DMS79 (cell line): ENCODE measurements at regions not wholly inside any gene's neighbourhood (a gene's known extent, or its start where the extent isn't known, plus 50 kb on each side); places are given as distances from the start of the nearest gene placed in this dataset.
A peak's percentile ranks its signal among the peaks of the same experiment; 100 is the strongest.
"Not testable (repeated sequence)": the region's sequence is repeated elsewhere in the genome, so short reads cannot be mapped to it uniquely, and the experiment has no call there.

Source experiments
- DNase-seq: peaks from one replicate; lab custom pipeline; 2025; lab: John Stamatoyannopoulos, UW

GRCh38 chr2:164024396-164024795 is 288.6 kb upstream of the FIGN start:
- DNase-seq: no peak

DNA sequence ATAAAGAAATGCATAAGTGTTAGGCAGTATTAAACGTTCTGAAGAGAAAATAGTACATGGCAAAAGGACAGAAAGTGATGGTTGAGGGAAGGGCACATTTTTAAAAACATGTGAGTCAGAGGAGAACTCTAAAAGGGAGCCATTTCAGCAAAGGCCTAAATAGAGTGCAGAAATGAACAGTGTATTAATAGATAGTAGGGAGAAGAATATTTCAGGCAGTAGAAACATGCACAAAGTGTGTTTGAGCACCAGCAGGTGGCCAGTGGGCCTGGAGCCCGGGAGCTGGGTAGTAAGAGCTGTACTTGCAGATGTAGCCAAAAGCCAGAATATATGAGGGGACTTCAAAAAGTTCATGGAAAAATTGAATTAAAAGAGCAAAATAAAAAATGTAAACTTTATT is 288.1 kb upstream of the FIGN start:
- no peak for DNase-seq

DNA sequence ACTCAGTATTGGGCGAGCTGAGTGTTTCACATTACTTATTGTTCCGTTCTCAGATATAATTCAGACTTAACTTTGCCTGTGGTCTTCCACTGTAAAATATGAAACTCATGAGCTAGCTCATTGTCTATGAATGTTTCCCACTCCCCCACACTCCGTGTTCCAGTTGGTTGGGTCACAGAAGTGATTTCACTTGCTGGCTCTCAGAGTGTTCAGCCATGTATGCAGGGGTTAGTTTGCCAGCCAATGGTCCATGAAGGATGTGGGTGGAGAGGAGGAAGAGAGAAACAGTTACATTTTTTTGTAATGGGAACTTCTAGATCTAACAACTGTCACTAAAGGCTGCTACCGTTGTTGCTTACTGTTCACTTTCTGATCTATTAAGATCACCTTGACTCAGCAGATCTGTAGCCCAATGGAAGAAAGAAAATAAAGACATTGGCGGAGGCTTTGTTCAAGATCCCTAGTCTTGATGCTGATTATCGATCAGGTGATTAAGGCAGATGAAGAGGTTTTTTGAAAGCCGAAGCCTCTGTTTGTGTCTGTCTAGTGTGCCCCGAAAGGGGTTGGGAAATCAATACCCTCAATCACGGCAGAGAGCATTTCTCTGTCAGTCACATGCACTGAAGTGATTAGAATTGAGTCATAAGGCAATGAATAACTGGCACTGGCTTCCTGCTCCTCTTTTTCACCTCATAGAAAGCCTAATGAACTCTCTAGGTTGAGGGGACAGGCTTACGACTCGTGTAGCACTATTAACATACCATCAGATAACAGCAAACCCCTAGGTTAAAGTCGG is 279.7 kb upstream of the FIGN start:
- peak; percentile 4 for DNase-seq

DNA sequence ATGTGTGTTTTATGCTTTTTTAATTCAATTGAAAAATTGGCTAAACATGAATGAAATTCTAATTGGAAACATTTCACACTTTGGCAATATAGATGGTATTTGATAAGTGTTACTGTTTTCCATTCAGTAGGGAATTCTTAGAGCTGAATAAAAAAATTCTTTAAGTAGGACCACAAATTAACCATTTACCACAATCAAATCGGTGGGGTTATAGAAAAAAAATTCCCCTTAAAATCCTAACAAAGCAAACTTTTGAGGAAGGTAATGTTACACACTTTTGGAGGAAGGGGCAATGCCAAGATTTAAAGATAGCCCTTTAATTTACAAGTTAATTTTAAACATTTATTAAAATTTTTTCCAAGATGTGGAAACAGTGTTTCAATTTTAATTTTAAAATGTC is 279.0 kb upstream of the FIGN start:
- no peak for DNase-seq

DNA sequence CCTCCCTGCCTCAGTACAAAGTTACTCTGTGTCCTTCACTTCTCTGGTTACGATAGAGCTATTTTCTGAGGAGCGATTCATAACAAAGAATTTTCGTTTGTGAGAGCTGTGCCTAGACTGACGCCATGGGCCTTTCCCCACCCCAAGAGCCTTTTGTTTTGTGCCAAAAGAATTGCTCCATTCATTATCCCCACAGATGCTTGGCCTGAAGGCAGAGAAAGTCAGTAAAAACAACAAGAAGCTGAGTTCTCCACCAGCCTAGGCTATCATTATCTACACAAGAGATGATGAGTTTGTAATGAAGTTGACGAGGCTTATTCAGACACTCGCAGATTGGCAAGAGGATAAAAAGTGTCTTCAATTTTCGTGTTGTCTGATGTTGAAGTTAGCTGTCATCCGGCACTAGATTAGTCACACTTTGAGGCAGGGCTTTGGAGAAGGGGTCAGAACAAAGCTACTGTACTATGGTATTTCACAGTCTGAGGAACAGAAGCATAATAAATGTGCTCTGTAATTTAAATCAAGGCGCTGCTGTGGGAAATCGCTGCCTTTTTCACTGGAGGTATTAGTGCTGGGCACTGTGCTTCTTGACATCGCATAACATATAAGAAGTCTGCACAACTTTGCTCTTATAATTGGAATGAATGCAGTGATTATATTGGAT is 278.4 kb upstream of the FIGN start:
- no peak for DNase-seq

GRCh38 chr2:164012581-164012980 is 276.8 kb upstream of the FIGN start:
- no peak for DNase-seq

DNA sequence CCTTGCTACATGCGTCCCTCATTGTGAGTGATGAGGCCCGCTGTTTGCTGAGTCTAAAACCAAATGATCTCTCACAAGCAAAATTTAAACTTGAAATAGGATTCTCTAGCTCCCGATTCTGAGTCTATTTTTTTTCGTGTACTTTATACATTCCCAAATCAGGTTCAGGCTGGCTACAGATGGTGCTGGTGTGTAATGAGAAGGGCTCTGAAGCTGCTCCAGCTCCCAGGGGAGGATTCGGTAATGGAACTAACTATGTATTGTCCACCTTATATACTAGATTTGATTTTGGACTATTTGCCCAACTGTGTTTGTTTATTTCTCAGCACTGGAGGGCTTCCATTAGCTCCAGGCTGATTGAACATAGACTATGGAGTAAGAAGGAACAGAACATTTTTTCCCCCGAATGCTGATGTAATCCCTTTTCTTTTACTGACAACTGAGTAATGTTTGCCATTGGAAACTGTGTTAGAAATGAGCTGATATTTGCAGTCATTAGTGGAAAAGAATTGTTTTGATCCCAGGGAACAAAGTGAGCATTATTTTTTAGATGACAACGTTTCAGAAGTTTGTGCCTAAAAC is 274.0 kb upstream of the FIGN start:
- DNase-seq: peak; percentile 27

- DNase-seq: no peak
Observed at GRCh38 chr2:164008752-164009151, 272.9 kb upstream of the FIGN start.

DNA sequence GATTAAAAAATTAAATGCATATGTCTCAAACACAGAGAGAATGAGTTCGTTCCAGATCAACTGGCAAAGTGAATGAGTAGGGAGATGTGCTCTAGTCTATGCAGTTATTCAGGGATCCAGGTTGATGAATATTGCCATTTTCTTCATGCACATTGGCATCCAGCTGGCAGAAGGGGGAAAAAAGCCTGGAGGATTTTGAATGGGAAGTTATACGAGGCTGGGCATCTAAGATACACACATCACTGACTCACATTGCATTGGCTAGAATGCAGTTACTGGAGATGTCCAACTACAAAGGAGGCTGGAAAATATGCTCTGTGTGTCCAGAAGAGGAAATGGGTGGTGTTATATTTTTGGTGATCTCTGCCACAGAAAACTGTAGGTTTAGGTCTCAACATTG is 270.9 kb upstream of the FIGN start:
- no peak for DNase-seq

GRCh38 chr2:164000176-164000575 is 264.4 kb upstream of the FIGN start:
- no peak for DNase-seq

DNA sequence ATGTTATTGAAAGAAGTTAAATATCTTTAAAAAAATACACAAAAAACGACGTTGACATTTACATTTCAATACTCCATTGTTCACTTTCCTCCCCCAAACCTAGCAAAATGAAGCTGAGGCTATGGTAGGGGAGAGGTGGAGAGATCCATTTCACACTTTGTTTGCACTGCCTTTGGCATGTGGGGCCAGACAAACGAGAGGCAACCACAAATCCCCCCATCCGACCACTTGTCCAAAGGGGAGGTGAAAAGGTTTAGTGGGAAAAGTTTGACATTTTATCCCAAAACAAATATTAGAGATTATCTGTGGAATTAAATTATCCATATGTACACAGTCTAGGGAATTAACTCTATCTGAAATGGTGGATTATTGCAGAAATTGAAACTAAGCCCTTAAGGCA is 261.7 kb upstream of the FIGN start:
- DNase-seq: no peak

DNA sequence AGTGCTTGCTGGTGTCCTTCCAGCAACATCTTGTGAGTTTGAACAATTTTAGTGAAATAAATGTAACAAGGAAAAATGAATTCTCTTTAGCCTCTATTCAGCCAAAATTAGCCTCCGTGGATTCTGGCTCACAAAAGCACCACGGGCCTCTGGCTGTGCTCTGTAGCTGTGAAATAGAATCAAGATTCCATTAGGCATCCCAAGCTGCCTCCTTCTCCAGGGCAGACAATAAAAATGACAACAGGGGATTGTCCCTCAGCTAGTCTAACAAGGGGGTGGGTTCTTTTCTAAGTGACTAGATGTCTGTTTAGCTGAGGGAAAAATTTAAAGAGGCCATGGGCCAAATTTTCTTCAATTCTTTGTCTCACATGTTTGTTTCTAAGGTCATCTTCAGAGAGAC is 254.7 kb upstream of the FIGN start:
- no peak for DNase-seq

DNA sequence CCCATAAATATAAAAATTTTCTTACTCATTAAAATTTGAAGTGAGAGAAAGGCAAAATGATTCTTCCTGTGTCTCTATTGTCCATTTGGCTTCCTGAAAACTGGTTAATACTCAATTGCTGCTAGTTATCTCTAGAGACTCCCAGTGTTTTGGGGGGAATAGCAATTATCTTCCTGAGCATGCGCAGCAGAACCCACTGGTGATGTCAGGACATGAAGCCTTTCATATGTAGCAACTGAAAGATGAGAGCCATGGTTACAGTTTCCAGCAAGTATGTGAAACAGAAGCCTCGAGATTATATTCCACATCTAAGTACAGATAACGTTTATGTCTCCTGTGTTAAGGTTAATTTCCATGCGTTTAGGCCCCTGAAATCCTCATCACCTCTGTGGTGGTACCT is 254.3 kb upstream of the FIGN start:
- DNase-seq: no peak

DNA sequence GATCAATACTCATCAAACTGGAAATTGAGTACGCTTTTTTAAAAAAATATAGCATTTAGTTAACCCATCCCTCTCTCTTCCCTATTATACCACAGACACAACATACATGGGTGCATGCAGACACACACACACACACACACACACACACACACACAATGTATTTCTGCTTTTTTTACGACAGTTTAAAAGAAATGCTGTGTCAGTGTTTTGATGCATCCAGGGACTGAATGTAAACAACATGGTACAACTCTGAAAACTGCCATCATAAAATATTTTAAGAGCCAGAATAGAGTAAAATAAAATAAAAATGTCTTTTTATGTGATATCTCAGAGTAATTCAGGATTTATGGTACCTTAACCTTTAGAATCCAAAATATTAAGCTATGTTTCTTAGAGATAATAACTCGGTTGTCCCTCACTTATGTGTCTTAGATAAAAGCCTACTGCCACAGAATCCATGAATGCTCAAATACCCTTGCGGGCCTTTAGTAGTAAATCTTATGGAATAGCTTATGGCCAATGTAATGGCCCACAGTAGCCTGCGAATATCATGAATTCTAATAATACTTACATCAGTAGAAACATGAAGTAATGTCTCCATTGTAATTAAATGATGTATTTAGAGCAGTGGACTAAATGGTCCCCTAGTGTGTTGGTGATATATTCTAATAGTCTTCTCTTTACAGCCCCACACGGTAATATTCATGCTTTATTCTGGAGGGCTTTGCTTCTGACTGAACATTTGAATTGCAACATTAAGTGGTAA is 251.6 kb upstream of the FIGN start:
- DNase-seq: no peak

GRCh38 chr2:163984986-163985385 is 249.2 kb upstream of the FIGN start:
- DNase-seq: no peak

GRCh38 chr2:163983911-163984310 is 248.1 kb upstream of the FIGN start:
- DNase-seq: no peak

DNA sequence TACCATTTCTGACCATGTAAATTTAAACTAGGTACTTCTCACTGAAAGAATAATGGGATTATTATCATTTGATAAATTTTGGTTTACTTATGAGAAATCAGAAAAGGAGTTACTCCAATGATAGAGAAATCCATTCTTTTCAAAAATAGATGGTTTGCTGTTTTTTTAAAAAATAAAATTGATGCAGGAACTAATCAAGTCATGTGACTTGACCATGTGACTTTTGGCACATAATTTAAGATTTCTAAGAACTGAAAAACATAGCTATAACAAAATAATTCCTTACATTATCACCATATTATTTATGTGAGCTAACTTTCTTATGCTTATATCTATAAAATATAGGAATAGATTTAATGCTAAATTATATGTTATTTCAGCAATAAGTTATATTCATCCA is 247.1 kb upstream of the FIGN start:
- no peak for DNase-seq

DNA sequence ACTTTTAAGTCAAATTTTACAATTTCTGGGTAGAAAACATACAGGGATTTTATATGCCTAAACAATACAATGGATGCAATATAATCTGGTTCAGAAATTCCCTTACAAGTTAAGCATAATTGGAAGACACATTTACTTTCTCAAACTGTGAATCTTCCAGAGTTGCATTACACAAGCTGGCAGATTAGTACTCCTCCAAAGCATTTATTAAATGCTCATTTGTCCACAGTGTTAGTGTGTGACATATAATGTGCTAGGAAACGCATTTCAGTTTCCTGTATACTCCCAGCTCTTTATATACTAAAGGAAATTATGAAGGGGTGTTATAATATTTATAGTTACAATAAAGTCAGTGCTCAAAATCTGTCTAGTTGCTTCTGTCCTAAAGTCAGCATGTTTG is 239.0 kb upstream of the FIGN start:
- no peak for DNase-seq

DNA sequence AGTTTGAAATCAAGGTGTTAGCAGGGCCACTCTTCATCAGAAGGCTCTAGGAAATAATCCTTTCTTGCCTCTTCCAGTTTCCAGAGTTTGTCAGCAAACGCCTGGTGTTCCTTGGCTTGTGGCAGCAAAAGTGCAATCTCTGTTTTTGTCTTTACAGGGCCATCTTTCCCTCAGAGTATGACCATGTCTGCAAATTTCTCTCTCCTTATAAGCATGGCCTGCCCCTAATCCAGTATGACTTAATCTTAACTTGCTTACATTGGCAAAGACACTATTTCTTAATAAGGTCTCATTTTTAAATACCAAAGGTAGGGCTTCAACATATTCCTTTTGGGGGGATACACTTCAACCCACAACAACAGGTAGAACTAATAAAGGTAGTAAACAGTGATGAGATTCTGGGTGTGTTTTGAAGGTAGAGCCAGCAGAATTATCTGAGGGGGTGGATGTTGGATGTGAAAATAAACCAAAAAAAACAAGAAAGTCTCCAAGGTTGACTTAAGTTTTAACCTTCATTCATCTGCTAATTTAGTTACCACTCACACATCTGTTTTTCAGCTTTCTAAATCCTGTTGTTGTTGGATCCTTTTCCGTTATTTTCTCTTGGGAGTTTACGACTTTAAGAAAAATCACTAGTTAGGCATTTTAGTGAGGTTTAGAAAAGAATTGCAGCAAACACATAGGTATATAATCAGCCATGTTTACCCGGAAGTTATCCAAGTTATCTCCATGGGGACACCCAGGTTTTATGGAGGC is 234.4 kb upstream of the FIGN start:
- no peak for DNase-seq

GRCh38 chr2:163964278-163964677 is 228.5 kb upstream of the FIGN start:
- not testable (repeated sequence) for DNase-seq

DNA sequence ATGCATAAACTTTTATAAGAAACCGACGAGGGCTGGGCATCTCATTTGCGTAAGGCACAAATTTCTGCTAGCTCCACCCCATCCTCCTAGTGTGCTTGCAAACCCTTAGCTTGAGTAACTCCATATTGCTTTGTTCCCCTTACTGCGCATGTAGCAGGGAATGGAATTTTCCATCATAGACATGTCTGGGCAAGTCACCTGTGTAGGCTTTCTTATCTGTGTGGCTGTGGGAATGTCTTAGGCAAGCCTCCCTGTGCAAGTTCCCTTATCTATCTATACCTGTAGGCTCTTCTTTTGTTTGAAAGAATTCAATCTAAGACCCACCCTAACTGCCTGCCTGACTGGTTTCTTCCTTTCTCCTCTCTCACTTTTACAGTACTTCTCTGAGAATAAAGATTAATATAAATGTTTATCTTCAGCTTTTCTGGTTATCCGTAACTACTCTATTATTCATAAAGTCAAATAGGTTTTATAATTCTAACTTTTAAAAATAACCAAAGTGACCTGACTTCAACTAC is 217.6 kb upstream of the FIGN start:
- DNase-seq: no peak

DNA sequence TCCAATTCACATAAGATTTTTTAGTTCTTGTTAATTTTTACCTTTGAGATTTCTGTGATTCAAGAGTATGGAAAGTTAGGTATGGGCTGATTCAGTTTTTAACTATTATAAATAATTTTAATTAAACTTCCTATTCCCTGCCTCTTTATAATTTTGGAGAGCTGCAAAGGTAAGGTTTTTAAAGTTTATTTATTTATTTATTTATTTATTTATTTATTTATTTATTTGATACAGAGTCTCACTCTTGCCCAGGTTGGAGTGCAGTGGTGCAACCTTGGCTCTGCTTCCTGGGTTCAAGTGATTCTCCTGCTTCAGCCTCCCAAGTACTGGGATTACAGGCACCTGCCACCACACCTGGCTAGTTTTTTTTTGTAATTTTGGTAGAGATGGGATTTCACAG is 215.5 kb upstream of the FIGN start:
- DNase-seq: no peak
